ENCODE measurements at regions not wholly inside any gene's neighbourhood (a gene's known extent, or its start where the extent isn't known, plus 50 kb on each side); places are given as distances from the start of the nearest gene placed in this dataset.

DNA sequence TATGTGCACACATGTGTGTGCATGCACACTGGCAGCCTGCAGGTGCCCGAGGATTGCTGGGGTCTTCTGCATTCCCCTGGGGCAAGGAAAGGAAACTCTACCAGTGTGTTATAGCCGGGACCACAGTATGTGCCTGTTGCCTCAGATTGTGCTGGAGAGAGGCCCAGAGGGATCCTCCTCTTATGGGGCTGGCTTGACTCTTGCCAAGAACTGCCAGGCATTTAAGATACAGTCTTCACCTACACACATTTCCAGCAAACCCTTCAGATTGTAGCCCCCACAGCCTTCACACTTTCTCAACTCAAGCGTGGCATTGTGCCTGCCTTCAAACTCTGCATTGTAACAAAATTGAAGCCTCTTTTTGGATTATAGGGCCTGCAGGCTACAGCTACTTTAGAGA is 176.7 kb upstream of the DYRK2 start:
- TF ChIP-seq, protein P1, sequence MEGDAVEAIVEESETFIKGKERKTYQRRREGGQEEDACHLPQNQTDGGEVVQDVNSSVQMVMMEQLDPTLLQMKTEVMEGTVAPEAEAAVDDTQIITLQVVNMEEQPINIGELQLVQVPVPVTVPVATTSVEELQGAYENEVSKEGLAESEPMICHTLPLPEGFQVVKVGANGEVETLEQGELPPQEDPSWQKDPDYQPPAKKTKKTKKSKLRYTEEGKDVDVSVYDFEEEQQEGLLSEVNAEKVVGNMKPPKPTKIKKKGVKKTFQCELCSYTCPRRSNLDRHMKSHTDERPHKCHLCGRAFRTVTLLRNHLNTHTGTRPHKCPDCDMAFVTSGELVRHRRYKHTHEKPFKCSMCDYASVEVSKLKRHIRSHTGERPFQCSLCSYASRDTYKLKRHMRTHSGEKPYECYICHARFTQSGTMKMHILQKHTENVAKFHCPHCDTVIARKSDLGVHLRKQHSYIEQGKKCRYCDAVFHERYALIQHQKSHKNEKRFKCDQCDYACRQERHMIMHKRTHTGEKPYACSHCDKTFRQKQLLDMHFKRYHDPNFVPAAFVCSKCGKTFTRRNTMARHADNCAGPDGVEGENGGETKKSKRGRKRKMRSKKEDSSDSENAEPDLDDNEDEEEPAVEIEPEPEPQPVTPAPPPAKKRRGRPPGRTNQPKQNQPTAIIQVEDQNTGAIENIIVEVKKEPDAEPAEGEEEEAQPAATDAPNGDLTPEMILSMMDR (IDR thresholded peaks at IDR 0.05) = no peak
- TF ChIP-seq ZFX (IDR thresholded peaks at IDR 0.05; ENCODE audit: borderline replicate concordance) = no peak

All from 22Rv1 (cell line).